Caco-2 (cell line): ENCODE measurements at regions not wholly inside any gene's neighbourhood (a gene's known extent, or its start where the extent isn't known, plus 50 kb on each side); places are given as distances from the start of the nearest gene placed in this dataset.
"Not testable (repeated sequence)": the region's sequence is repeated elsewhere in the genome, so short reads cannot be mapped to it uniquely, and the experiment has no call there.

Experiments used
- BruUV-seq: library from RNA; stranded (reverse); fragments of 400-500 nt; replicated peaks from 2 replicates; lab custom pipeline; 2021; lab: Mats Ljungman, UMichigan
- CTCF ChIA-PET: fragments of 300-600 bp; sonication (Branson Sonifier 250); formaldehyde crosslinking; loops from one replicate; lab custom pipeline; 2022; ENCODE audit warnings: antibody characterized with exemption; lab: Charles Lee
- POLR2A ChIA-PET: fragments of 300-600 bp; sonication (Branson Sonifier 250); formaldehyde crosslinking; loops from one replicate; lab custom pipeline; 2022; ENCODE audit warnings: antibody characterized with exemption; lab: Charles Lee
- DNase-seq, 2 experiments: peaks; one replicate each; pipeline versions ENCODE4 v3.0.0 to v3.0.0-alpha.2; 2020 to 2022
- H3K27me3 ChIP-seq: replicated peaks from 2 replicates; pipeline ENCODE4 v1.6.0; 2011; ENCODE audit warnings: low read length; ENCODE audit not compliant: control insufficient read depth, insufficient read depth
- H3K36me3 ChIP-seq: 2 replicates; pipeline ENCODE4 v1.5.1; 2011; ENCODE audit warnings: low read length; ENCODE audit not compliant: control insufficient read depth, insufficient read depth
- H3K4me1 ChIP-seq: fragments of 250-450 bp; sonication (Bioruptor Pico); 2 replicates; pipeline ENCODE4 v1.5.1; 2020; ENCODE audit warnings: mild to moderate bottlenecking
- H3K4me3 ChIP-seq: 2 replicates; pipeline ENCODE4 v1.5.1; 2011; ENCODE audit warnings: low read depth, mild to moderate bottlenecking, control low read depth, low read length
- H3K9me3 ChIP-seq: fragments of 250-450 bp; sonication (Bioruptor Pico); 2 replicates; pipeline ENCODE4 v1.5.1; 2020; ENCODE audit warnings: mild to moderate bottlenecking, moderate library complexity
- H3K27ac Mint-ChIP-seq: one replicate; pipeline ENCODE4 v1.8.0; 2022; ENCODE audit warnings: mixed read lengths; ENCODE audit not compliant: unreplicated experiment
- H3K27me3 Mint-ChIP-seq: one replicate; pipeline ENCODE4 v1.8.0; 2022; ENCODE audit warnings: mixed read lengths; ENCODE audit not compliant: insufficient read depth, unreplicated experiment
- H3K36me3 Mint-ChIP-seq: one replicate; pipeline ENCODE4 v1.8.0; 2022; ENCODE audit warnings: mild to moderate bottlenecking, mixed read lengths; ENCODE audit not compliant: insufficient read depth, unreplicated experiment
- H3K4me1 Mint-ChIP-seq: one replicate; pipeline ENCODE4 v1.8.0; 2022; ENCODE audit warnings: low read depth, mixed read lengths; ENCODE audit not compliant: unreplicated experiment
- H3K4me3 Mint-ChIP-seq: one replicate; pipeline ENCODE4 v1.8.0; 2022; ENCODE audit warnings: mild to moderate bottlenecking, moderate library complexity, mixed read lengths; ENCODE audit not compliant: unreplicated experiment
- H3K9me3 Mint-ChIP-seq: one replicate; pipeline ENCODE4 v1.8.0; 2022; ENCODE audit warnings: mixed read lengths; ENCODE audit not compliant: unreplicated experiment
- CTCF ChIP-seq, 2 experiments: fragments of 200-600 bp in 1 of 2; IDR thresholded peaks; 1 replicate in 1 of 2; 2 replicates in 1 of 2; pipeline versions ENCODE4 v1.5.1 to v1.8.0; 2011 to 2022; ENCODE audit warnings: antibody characterized with exemption in 1 of 2, control low read depth in 1 of 2, inconsistent platforms in 1 of 2, low read depth in 1 of 2, low read length in 1 of 2, mild to moderate bottlenecking in 1 of 2, moderate library complexity in 1 of 2; ENCODE audit not compliant: insufficient read depth in 1 of 2, severe bottlenecking in 1 of 2, unreplicated experiment in 1 of 2
- intact Hi-C: fragments of 100-400 bp; cut with micrococcal nuclease; formaldehyde crosslinking; loops from one replicate; pipeline ENCODE4 v1.10.0; 2022; ENCODE audit not compliant: unreplicated experiment

- H3K9me3 Mint-ChIP-seq, H3K4me3 Mint-ChIP-seq, H3K27ac Mint-ChIP-seq, H3K9me3 ChIP-seq, intact Hi-C loops, H3K4me1 Mint-ChIP-seq, CTCF ChIA-PET, H3K27me3 ChIP-seq, BruUV-seq, POLR2A ChIA-PET, H3K4me1 ChIP-seq, DNase-seq, H3K36me3 Mint-ChIP-seq, H3K4me3 ChIP-seq, H3K36me3 ChIP-seq, H3K27me3 Mint-ChIP-seq: not testable (repeated sequence)
Observed at GRCh38 chr2:131774955-131775555, 247.4 kb downstream of the CCDC74A start.

- H3K4me1 Mint-ChIP-seq, DNase-seq, BruUV-seq, POLR2A ChIA-PET, intact Hi-C loops, H3K4me3 Mint-ChIP-seq, H3K9me3 Mint-ChIP-seq, H3K27me3 Mint-ChIP-seq, H3K36me3 ChIP-seq, H3K4me3 ChIP-seq, H3K36me3 Mint-ChIP-seq, H3K4me1 ChIP-seq, H3K27ac Mint-ChIP-seq, CTCF ChIA-PET, H3K9me3 ChIP-seq, H3K27me3 ChIP-seq: not testable (repeated sequence)
Observed at GRCh38 chr2:131775903-131776506, 248.3 kb downstream of the CCDC74A start.

GRCh38 chr2:131780446-131780845, 252.8 kb downstream of the CCDC74A start:
- H3K4me3 ChIP-seq, CTCF ChIA-PET, H3K36me3 ChIP-seq, DNase-seq, POLR2A ChIA-PET, BruUV-seq, H3K4me1 ChIP-seq, H3K27me3 ChIP-seq, H3K4me3 Mint-ChIP-seq, H3K27me3 Mint-ChIP-seq, H3K27ac Mint-ChIP-seq, intact Hi-C loops, H3K9me3 Mint-ChIP-seq, H3K4me1 Mint-ChIP-seq, H3K9me3 ChIP-seq, H3K36me3 Mint-ChIP-seq: not testable (repeated sequence)

- Histone ChIP-seq H3K36me3 (no peaks in the 10 kb centered on the region), H3K9me3 (no peaks in the 10 kb centered on the region), H3K27me3 (no peaks in the 10 kb centered on the region), H3K4me1 (no peaks in the 10 kb centered on the region), H3K4me3 (no peak overlapping the region)
- Mint-ChIP-seq H3K36me3 (no peaks in the 10 kb centered on the region), H3K4me3 (no peak overlapping the region), H3K9me3 (no peaks in the 10 kb centered on the region), H3K27me3 (peaks cover 3% of the 10 kb centered on the region), H3K27ac (no peak overlapping the region), H3K4me1 (no peaks in the 10 kb centered on the region)
- intact Hi-C loops, result no loop called here
- BruUV-seq, result no TSS peak
- ChIA-PET POLR2A (no interaction called here), CTCF (interaction anchor here (0.6 to 1.6 kb wide), 5 partner anchors 82 to 364 kb away, joined by 3 to 7 read pairs (median 4); no protein-coding TSS in a partner anchor)
- peak in 1 of 2 experiments; percentile 9 for DNase-seq
- TF ChIP-seq CTCF (IDR thresholded peaks at IDR 0.05; ENCODE audit: insufficient read depth in 1 of 2, low read depth in 1 of 2, low read length in 1 of 2, severe bottlenecking in 1 of 2, unreplicated experiment in 1 of 2), result no peak
Observed at GRCh38 chr2:131801210-131801744, 273.6 kb downstream of the CCDC74A start.
